ENCODE measurements at regions not wholly inside any gene's neighbourhood (a gene's known extent, or its start where the extent isn't known, plus 50 kb on each side); places are given as distances from the start of the nearest gene placed in this dataset.

DNA sequence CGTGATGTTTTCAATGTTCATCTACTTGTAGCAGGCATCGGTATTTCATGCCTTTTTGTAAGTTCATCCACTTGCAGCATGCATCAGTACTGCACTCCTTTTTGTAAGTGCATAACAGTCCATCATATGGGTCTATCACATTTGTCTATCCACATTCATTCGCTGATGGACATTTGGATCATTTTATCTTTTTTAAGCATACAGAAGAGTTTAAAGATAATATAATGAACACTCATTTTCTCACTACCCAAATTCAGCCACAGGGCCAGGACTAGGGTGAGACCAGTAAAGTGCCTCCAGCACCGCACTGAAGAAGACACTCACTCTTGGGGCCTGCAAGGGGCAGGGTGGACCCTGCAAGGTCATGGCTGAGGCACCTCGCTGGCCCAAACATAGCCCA, 309.6 kb downstream of the UACA start:
- TF ChIP-seq POLR2AphosphoS5 (IDR thresholded peaks at IDR 0.05; ENCODE audit: borderline replicate concordance, low read depth, low read length) (no peak), EZH2 (IDR thresholded peaks at IDR 0.05) (no peak)

Data from SK-N-MC (cell line).